ENCODE measurements at regions not wholly inside any gene's neighbourhood (a gene's known extent, or its start where the extent isn't known, plus 50 kb on each side); places are given as distances from the start of the nearest gene placed in this dataset.

DNA sequence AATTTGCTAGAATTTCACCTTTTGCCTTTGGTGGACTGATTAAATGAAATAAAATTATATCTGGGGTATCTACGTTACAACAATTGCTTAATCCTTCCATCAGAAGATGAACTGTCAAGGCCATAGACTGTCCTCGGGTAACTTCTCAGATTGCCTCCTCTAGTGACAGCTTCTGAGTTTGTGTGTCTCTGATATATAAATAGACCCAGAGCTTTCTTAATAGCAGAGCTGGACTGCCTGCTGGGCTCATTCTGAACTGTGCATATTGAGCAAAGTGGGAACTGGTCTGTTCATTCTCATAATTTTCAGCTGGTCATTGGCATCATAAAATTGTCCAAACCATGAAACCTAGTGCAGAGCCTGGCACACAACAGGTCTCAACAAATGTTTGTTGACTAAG, 99.1 kb upstream of the GRAMD1B start:
- TF ChIP-seq, protein P1, sequence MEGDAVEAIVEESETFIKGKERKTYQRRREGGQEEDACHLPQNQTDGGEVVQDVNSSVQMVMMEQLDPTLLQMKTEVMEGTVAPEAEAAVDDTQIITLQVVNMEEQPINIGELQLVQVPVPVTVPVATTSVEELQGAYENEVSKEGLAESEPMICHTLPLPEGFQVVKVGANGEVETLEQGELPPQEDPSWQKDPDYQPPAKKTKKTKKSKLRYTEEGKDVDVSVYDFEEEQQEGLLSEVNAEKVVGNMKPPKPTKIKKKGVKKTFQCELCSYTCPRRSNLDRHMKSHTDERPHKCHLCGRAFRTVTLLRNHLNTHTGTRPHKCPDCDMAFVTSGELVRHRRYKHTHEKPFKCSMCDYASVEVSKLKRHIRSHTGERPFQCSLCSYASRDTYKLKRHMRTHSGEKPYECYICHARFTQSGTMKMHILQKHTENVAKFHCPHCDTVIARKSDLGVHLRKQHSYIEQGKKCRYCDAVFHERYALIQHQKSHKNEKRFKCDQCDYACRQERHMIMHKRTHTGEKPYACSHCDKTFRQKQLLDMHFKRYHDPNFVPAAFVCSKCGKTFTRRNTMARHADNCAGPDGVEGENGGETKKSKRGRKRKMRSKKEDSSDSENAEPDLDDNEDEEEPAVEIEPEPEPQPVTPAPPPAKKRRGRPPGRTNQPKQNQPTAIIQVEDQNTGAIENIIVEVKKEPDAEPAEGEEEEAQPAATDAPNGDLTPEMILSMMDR (IDR thresholded peaks at IDR 0.05): no peak
- no peak for TF ChIP-seq POLR2A (IDR thresholded peaks at IDR 0.05)
